BJ (cell line): ENCODE measurements at regions not wholly inside any gene's neighbourhood (a gene's known extent, or its start where the extent isn't known, plus 50 kb on each side); places are given as distances from the start of the nearest gene placed in this dataset.

ENCODE experiments used
- CTCF ChIA-PET: fragments of 350-600 bp; formaldehyde crosslinking; extraction: SDS; loops from one replicate; lab custom pipeline; 2021; ENCODE audit warnings: antibody characterized with exemption, inconsistent platforms; lab: Yijun Ruan, JAX
- POLR2A ChIA-PET: fragments of 300-600 bp; sonication (Branson Sonifier 250); formaldehyde crosslinking; extraction: SDS; loops from one replicate; lab custom pipeline; 2021; ENCODE audit warnings: antibody characterized with exemption; lab: Charles Lee
- DNase-seq: peaks from one replicate; pipeline ENCODE4 v3.0.0-alpha.2; 2011; ENCODE audit warnings: low read depth
- H3K27me3 ChIP-seq: 2 replicates; pipeline ENCODE4 v1.6.0; 2011; ENCODE audit warnings: low read length; ENCODE audit not compliant: control insufficient read depth, insufficient read depth
- H3K36me3 ChIP-seq: 2 replicates; pipeline ENCODE4 v1.5.1; 2011; ENCODE audit warnings: low read length; ENCODE audit not compliant: control insufficient read depth, insufficient read depth
- H3K4me3 ChIP-seq: 2 replicates; pipeline ENCODE4 v1.5.1; 2011; ENCODE audit warnings: low read depth, mild to moderate bottlenecking, control low read depth, low read length
- TF ChIP-seq, protein P1 (sequence below): IDR thresholded peaks from 2 replicates; pipeline ENCODE4 v1.5.1; 2011; ENCODE audit warnings: low read depth, mild to moderate bottlenecking, control low read depth, inconsistent platforms, low read length, moderate library complexity; ENCODE audit not compliant: insufficient read depth

DNA sequence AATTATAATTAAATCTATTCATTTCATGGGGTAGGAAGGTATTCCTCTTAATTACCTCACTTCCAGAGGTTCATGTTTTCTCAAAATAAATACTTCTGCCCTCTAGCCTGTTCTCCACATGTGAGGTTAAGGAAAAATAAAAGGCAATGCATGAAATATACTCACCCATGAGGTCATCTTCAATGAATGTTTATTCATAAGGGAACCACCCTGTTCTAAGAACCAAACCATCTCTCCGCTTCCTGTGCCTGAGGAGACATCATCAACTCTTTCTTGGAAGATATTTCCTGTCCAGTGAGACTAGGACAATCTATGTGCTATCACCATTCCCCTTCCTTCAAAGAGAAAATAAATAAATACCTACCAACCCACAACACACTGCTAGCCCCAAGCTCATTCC is 513.7 kb upstream of the PLXNA2 start:
- CTCF ChIA-PET: no interaction called here
- Histone ChIP-seq H3K27me3 (no peaks in the 10 kb centered on the region), H3K4me3 (no peak overlapping the region), H3K36me3 (no peaks in the 10 kb centered on the region)
- POLR2A ChIA-PET: no interaction called here
- TF ChIP-seq, protein P1, sequence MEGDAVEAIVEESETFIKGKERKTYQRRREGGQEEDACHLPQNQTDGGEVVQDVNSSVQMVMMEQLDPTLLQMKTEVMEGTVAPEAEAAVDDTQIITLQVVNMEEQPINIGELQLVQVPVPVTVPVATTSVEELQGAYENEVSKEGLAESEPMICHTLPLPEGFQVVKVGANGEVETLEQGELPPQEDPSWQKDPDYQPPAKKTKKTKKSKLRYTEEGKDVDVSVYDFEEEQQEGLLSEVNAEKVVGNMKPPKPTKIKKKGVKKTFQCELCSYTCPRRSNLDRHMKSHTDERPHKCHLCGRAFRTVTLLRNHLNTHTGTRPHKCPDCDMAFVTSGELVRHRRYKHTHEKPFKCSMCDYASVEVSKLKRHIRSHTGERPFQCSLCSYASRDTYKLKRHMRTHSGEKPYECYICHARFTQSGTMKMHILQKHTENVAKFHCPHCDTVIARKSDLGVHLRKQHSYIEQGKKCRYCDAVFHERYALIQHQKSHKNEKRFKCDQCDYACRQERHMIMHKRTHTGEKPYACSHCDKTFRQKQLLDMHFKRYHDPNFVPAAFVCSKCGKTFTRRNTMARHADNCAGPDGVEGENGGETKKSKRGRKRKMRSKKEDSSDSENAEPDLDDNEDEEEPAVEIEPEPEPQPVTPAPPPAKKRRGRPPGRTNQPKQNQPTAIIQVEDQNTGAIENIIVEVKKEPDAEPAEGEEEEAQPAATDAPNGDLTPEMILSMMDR: no peak
- DNase-seq: no peak

DNA sequence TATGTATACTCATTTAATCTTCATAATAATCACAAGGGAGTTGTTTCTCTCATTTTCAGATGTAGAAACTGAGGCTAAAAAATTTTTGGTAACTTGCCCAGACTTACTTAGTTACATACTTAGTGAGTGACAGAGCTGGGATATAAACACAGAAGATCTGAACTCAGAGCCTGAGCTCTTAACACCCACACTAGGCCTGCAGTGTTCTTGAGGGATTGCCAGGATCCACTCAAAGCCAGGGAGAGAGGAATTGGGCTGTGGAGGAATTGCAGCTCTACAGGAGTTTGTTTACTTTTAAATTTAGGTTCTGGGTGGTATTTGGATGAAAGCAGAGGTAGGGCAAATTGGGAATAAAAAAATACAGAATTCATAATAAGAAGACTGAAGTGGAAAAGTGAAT is 515.1 kb upstream of the PLXNA2 start:
- ChIA-PET CTCF (no interaction called here), POLR2A (no interaction called here)
- Histone ChIP-seq H3K4me3 (no peak overlapping the region), H3K27me3 (no peaks in the 10 kb centered on the region), H3K36me3 (no peaks in the 10 kb centered on the region)
- DNase-seq: no peak
- TF ChIP-seq, protein P1: no peak

- CTCF ChIA-PET: no interaction called here
- POLR2A ChIA-PET: no interaction called here
- Histone ChIP-seq H3K36me3 (no peaks in the 10 kb centered on the region), H3K27me3 (no peaks in the 10 kb centered on the region), H3K4me3 (no peak overlapping the region)
- no peak for DNase-seq
- TF ChIP-seq, protein P1: no peak
Observed at GRCh38 chr1:208763971-208764370, 519.8 kb upstream of the PLXNA2 start.

- TF ChIP-seq, protein P1: no peak
- ChIA-PET CTCF (no interaction called here), POLR2A (no interaction called here)
- H3K4me3 ChIP-seq: no peak overlapping the region
- H3K27me3 ChIP-seq: no peaks in the 10 kb centered on the region
- no peak for DNase-seq
- H3K36me3 ChIP-seq: no peaks in the 10 kb centered on the region
Observed at GRCh38 chr1:208766832-208767231, 522.6 kb upstream of the PLXNA2 start.

DNA sequence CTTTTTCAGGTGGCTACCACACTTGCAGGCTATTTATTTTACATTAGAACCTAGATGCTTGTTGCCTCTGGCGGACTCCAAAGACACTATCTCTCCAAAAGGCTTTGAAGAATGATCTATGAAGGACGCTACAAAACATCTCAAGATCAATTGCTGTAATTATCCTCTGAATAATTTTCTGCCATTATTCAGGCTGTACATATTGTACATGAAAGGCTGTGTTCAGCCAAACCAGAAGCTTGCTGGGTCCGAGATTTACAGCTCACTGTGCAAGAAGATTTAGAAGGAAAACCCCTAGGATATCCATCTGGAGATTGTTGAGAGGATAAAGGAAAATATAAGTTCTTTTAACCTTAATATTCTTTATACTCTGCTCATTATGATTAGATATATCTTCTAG is 523.6 kb upstream of the PLXNA2 start:
- TF ChIP-seq, protein P1: no peak
- CTCF ChIA-PET: no interaction called here
- Histone ChIP-seq H3K4me3 (no peak overlapping the region), H3K27me3 (no peaks in the 10 kb centered on the region), H3K36me3 (no peaks in the 10 kb centered on the region)
- POLR2A ChIA-PET: no interaction called here
- DNase-seq: no peak
